Stomach (tissue), 4 donors: ENCODE measurements at regions not wholly inside any gene's neighbourhood (a gene's known extent, or its start where the extent isn't known, plus 50 kb on each side); places are given as distances from the start of the nearest gene placed in this dataset.
A peak's percentile ranks its signal among the peaks of the same experiment; 100 is the strongest.

Experiments used
- POLR2A ChIP-seq, 4 donors: fragments of 450-650 bp; IDR thresholded peaks; one replicate each; pipeline ENCODE4 v1.6.1; 2016; ENCODE audit warnings: antibody characterized with exemption in 4 of 4, control low read depth in 2 of 4, mild to moderate bottlenecking in 1 of 4, moderate library complexity in 1 of 4
- TF ChIP-seq, protein P1 (sequence below), 7 experiments: fragments of 450-650 bp in 4 of 7; fragments of 200-600 bp in 3 of 7; sonication (generic) in 3 of 7; IDR thresholded peaks; one replicate each; pipeline ENCODE4 v1.5.1; 2016 to 2019; ENCODE audit warnings: antibody characterized with exemption in 7 of 7, control low read depth in 2 of 7, mild to moderate bottlenecking in 1 of 7

DNA sequence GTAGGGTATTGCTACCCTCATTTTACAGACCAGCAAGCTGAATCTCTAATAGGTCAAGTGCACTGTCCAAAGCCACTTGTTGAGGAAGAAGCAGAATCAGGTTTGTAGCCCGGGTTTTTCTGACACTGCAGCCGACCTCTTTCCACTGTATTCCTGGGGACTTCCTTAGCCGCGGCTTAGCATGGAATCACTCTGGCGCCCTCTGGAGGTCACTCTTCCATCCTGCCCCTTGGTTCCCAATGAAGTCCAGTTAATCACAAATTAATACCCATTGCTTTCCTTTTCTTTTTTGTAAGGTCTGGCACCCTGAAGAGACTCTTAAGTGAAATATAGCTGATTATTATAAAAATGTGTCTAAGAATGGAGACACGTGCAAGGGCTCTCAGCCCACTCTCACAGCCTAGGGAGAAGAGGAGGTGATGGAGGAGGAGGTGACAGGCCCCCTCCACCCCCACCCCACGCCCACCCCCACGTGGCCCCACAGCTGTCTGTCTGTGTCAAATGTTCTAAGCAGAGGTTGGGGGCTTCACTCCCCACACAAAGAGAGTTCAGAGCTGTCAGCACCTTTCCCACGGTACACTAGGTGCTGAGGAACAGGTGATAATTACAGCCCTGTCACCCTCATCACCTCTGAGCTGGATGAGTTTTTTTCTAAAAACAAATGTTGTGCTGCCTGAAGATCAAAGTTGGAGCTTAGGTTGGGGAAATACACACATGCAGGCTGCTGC, 57.7 kb upstream of the DRD2 start:
- no peak for TF ChIP-seq POLR2A (IDR thresholded peaks at IDR 0.05)
- TF ChIP-seq, protein P1, sequence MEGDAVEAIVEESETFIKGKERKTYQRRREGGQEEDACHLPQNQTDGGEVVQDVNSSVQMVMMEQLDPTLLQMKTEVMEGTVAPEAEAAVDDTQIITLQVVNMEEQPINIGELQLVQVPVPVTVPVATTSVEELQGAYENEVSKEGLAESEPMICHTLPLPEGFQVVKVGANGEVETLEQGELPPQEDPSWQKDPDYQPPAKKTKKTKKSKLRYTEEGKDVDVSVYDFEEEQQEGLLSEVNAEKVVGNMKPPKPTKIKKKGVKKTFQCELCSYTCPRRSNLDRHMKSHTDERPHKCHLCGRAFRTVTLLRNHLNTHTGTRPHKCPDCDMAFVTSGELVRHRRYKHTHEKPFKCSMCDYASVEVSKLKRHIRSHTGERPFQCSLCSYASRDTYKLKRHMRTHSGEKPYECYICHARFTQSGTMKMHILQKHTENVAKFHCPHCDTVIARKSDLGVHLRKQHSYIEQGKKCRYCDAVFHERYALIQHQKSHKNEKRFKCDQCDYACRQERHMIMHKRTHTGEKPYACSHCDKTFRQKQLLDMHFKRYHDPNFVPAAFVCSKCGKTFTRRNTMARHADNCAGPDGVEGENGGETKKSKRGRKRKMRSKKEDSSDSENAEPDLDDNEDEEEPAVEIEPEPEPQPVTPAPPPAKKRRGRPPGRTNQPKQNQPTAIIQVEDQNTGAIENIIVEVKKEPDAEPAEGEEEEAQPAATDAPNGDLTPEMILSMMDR (IDR thresholded peaks at IDR 0.05) = peak in 5 of 7 experiments; percentile 52 to 82 (median 75)
